PC-3 (cell line): ENCODE measurements at regions not wholly inside any gene's neighbourhood (a gene's known extent, or its start where the extent isn't known, plus 50 kb on each side); places are given as distances from the start of the nearest gene placed in this dataset.

Experiments used
- ATAC-seq: fragments of 200-7000 bp; cut with Tn5 transposase; 2 replicates; pipeline ENCODE4 v1.9.1; 2020; ENCODE audit warnings: mild to moderate bottlenecking, moderate library complexity
- BruUV-seq: library from RNA; stranded (reverse); fragments of 400-500 nt; replicated peaks from 2 replicates; lab custom pipeline; 2021; lab: Mats Ljungman, UMichigan
- CTCF ChIA-PET: fragments of 300-600 bp; sonication (Branson Sonifier 250); formaldehyde crosslinking; loops from one replicate; lab custom pipeline; 2022; ENCODE audit warnings: antibody characterized with exemption; lab: Charles Lee
- POLR2A ChIA-PET: fragments of 300-600 bp; sonication (Branson Sonifier 250); formaldehyde crosslinking; loops from one replicate; lab custom pipeline; 2022; ENCODE audit warnings: antibody characterized with exemption; ENCODE audit not compliant: unreplicated experiment; lab: Charles Lee
- DNase-seq: peaks from one replicate; pipeline ENCODE4 v3.0.0-alpha.2; 2015
- H2AFZ ChIP-seq: fragments of 300-600 bp; sonication (generic); 2 replicates; pipeline ENCODE4 v1.6.0; 2016; ENCODE audit warnings: antibody characterized with exemption, low read length
- H3F3A ChIP-seq: fragments of 300-600 bp; sonication (generic); one replicate; pipeline ENCODE4 v1.6.0; 2017; ENCODE audit warnings: antibody characterized with exemption, low read length, control low read depth, mild to moderate bottlenecking; ENCODE audit not compliant: unreplicated experiment
- H3K27ac ChIP-seq: fragments of 300-600 bp; sonication (generic); 2 replicates; pipeline ENCODE4 v1.5.1; 2016; ENCODE audit warnings: mild to moderate bottlenecking, low read length
- H3K27me3 ChIP-seq: fragments of 300-600 bp; sonication (generic); 2 replicates; pipeline ENCODE4 v1.6.1; 2016; ENCODE audit warnings: low read length, mixed read lengths
- H3K36me3 ChIP-seq: fragments of 300-600 bp; sonication (generic); 2 replicates; pipeline ENCODE4 v1.6.1; 2016; ENCODE audit warnings: low read depth, mixed run types, low read length, mixed read lengths
- H3K4me1 ChIP-seq: fragments of 300-600 bp; sonication (generic); 2 replicates; pipeline ENCODE4 v1.5.1; 2016; ENCODE audit warnings: low read length; ENCODE audit not compliant: insufficient read depth
- H3K4me2 ChIP-seq: fragments of 300-600 bp; sonication (generic); 2 replicates; pipeline ENCODE4 v1.6.0; 2016; ENCODE audit warnings: low read length
- H3K4me3 ChIP-seq: fragments of 300-600 bp; sonication (generic); 2 replicates; pipeline ENCODE4 v1.5.1; 2016; ENCODE audit warnings: mild to moderate bottlenecking, low read length, mixed read lengths
- H3K79me2 ChIP-seq: fragments of 300-600 bp; sonication (generic); 2 replicates; pipeline ENCODE4 v1.6.1; 2017; ENCODE audit warnings: low read length, mixed read lengths
- H3K9ac ChIP-seq: fragments of 300-600 bp; sonication (generic); 2 replicates; pipeline ENCODE4 v1.6.0; 2016; ENCODE audit warnings: mild to moderate bottlenecking, low read length
- H3K9me2 ChIP-seq: fragments of 300-600 bp; sonication (generic); replicated peaks from 2 replicates; pipeline ENCODE4 v1.6.1; 2016; ENCODE audit warnings: mixed run types, low read length, mixed read lengths
- H3K9me3 ChIP-seq: fragments of 300-600 bp; sonication (generic); 2 replicates; pipeline ENCODE4 v1.6.1; 2016; ENCODE audit warnings: low read length, mixed read lengths
- H4K20me1 ChIP-seq: fragments of 300-600 bp; sonication (generic); 2 replicates; pipeline ENCODE4 v1.6.1; 2016; ENCODE audit warnings: low read length, mixed read lengths
- CTCF ChIP-seq: fragments of 300-600 bp; sonication (generic); conservative IDR thresholded peaks from 2 replicates; pipeline ENCODE4 v1.5.1; 2017; ENCODE audit warnings: antibody characterized with exemption, low read depth, mild to moderate bottlenecking, low read length
- EZH2 ChIP-seq: fragments of 300-600 bp; sonication (generic); IDR thresholded peaks from one replicate; pipeline ENCODE4 v1.6.1; 2017; ENCODE audit warnings: antibody characterized with exemption, mild to moderate bottlenecking, low read length; ENCODE audit not compliant: unreplicated experiment
- EZH2phosphoT487 ChIP-seq: fragments of 300-600 bp; sonication (generic); IDR thresholded peaks from 2 replicates; pipeline ENCODE4 v1.6.1; 2018; ENCODE audit warnings: mild to moderate bottlenecking, antibody characterized with exemption, low read length, borderline replicate concordance
- intact Hi-C: fragments of 100-400 bp; cut with micrococcal nuclease; formaldehyde crosslinking; loops from 2 replicates; pipeline ENCODE4 v1.9.0; 2023

DNA sequence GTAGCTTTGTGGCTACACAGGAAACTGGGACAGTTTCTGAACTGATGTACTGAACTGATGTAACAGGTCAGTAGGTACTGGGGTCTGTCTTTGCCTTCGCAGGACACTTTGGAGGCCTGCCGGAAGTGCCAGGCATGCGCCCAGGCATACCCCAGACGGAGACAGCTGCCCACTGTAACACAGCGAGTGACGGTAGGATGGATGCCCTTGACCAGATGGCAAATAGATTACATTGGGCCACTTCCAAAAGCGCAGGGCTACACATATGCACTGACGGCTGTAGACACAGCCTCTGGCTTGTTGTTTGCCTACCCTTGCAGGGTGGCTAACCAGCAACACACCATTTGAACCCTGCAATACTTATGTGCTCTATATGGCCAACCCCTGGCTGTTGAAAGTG, 94.1 kb upstream of the TMPO start:
- ATAC-seq (no peak), DNase-seq (no peak)
- no peak overlapping the region for H3K4me3 ChIP-seq
- no peaks in the 10 kb centered on the region for H3K36me3 ChIP-seq
- ChIA-PET POLR2A (no interaction called here), CTCF (no interaction called here)
- no peaks in the 10 kb centered on the region for H4K20me1 ChIP-seq
- H3K79me2 ChIP-seq, result no peaks in the 10 kb centered on the region
- no peaks in the 10 kb centered on the region for H3K9me2 ChIP-seq
- no peak overlapping the region for H3K4me2 ChIP-seq
- H3F3A ChIP-seq, result no peaks in the 10 kb centered on the region
- peaks cover 20% of the 10 kb centered on the region for H3K4me1 ChIP-seq
- H3K27ac ChIP-seq, result no peak overlapping the region
- no peak overlapping the region for H2AFZ ChIP-seq
- H3K27me3 ChIP-seq, result no peaks in the 10 kb centered on the region
- H3K9me3 ChIP-seq, result no peaks in the 10 kb centered on the region
- no TSS peak for BruUV-seq
- TF ChIP-seq EZH2phosphoT487 (no peak), EZH2 (no peak), CTCF (no peak)
- H3K9ac ChIP-seq, result no peak overlapping the region
- intact Hi-C loops, result no loop called here

- intact Hi-C loops, result no loop called here
- DNase-seq (no peak), ATAC-seq (no peak)
- no peaks in the 10 kb centered on the region for H3K79me2 ChIP-seq
- TF ChIP-seq CTCF, result no peak
- no peak for TF ChIP-seq EZH2phosphoT487
- no peak for TF ChIP-seq EZH2
- no peaks in the 10 kb centered on the region for H4K20me1 ChIP-seq
- no peaks in the 10 kb centered on the region for H3K9me2 ChIP-seq
- H3K4me3 ChIP-seq, result no peak overlapping the region
- H3K36me3 ChIP-seq, result no peaks in the 10 kb centered on the region
- H3K27me3 ChIP-seq, result no peaks in the 10 kb centered on the region
- BruUV-seq, result no TSS peak
- no peak overlapping the region for H3K27ac ChIP-seq
- no peak overlapping the region for H3K4me2 ChIP-seq
- no peak overlapping the region for H2AFZ ChIP-seq
- POLR2A ChIA-PET, result no interaction called here
- H3K9ac ChIP-seq, result no peak overlapping the region
- peaks cover 20% of the 10 kb centered on the region for H3K4me1 ChIP-seq
- CTCF ChIA-PET, result no interaction called here
- H3K9me3 ChIP-seq, result no peaks in the 10 kb centered on the region
- no peaks in the 10 kb centered on the region for H3F3A ChIP-seq
These were observed 93.0 kb upstream of the TMPO start for GRCh38 chr12:98422359-98422758.

DNA sequence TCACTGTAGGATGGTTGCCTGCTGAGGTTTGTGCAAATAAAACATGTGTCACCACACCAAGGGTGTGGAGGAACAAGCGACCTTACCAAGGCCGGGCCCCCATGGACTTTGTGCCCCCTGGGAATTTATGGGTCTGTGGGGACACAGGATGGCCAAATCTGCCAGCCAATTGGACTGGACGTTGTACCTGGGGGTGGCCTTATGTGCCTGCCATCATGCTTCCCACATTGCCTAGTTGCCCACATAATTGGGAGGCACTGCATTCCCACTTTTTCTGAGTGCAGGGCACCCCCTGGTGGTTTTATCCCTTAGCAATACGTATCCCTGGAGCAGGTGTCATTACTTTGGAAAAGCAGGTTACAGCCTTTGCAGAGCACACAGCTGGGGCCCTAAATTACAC, 92.6 kb upstream of the TMPO start:
- Histone ChIP-seq H3K79me2 (no peaks in the 10 kb centered on the region), H3K4me1 (peaks cover 20% of the 10 kb centered on the region), H2AFZ (no peak overlapping the region), H3K4me2 (no peak overlapping the region), H3K9ac (no peak overlapping the region), H3K9me2 (no peaks in the 10 kb centered on the region), H3K4me3 (no peak overlapping the region), H3K27ac (no peak overlapping the region), H3K36me3 (no peaks in the 10 kb centered on the region), H3K27me3 (no peaks in the 10 kb centered on the region), H3F3A (no peaks in the 10 kb centered on the region), H4K20me1 (no peaks in the 10 kb centered on the region), H3K9me3 (no peaks in the 10 kb centered on the region)
- intact Hi-C loops, result no loop called here
- BruUV-seq, result no TSS peak
- TF ChIP-seq EZH2phosphoT487, result no peak
- TF ChIP-seq CTCF, result peak; percentile 56
- TF ChIP-seq EZH2, result no peak
- ChIA-PET POLR2A (no interaction called here), CTCF (no interaction called here)
- ATAC-seq, result no peak
- DNase-seq, result peak; percentile 42
